ENCODE measurements at regions not wholly inside any gene's neighbourhood (a gene's known extent, or its start where the extent isn't known, plus 50 kb on each side); places are given as distances from the start of the nearest gene placed in this dataset.

DNA sequence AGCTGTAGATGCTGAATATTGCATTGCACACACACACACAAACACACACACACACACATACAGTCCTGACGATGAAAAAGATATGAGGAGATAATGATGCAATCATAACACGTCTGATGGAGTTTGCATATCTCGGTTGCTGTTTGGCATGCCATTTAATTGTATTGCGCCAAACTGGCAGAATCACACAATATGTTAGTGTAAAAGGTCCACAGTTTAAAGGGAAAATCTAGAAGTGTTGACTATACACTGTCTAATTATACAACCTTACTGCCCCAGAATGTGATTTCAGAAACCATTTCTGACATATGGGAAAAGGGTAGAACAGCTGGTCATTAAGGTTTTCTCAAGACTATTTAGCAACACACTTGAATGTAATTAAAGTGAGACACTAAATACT lies 123.7 kb upstream of the PROX1 start:
- in situ Hi-C loops (cut with HindIII; ENCODE audit: low pct_unique_long_range_greater_than_20kb, low sequenced_read_pairs) = no loop called here
- DNase-seq (ENCODE audit: low read depth, low spot score) = no peak

DNA sequence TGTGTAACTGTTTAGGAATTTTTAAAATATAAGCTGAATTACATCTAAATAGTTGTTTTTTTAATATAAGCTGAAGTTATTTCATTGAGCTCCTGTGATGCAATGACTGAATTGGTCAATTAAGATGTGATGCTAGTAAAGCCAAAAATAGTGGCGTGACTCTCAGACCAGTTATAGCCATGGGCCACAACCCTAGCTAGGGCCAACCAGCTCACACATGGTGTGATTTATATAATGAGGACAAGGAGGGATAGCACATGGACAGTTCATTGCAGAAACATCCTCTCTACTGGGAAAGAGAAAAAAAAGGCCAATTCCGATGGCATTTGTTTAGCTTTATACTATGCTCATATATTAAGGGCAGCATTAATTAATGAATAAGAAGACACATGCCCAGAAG lies 119.3 kb upstream of the PROX1 start:
- in situ Hi-C loops (cut with HindIII; ENCODE audit: low pct_unique_long_range_greater_than_20kb, low sequenced_read_pairs) = no loop called here

GRCh38 chr1:213871179-213871578 lies 116.6 kb upstream of the PROX1 start:
- DNase-seq (ENCODE audit: low read depth, low spot score) = no peak
- in situ Hi-C loops (cut with HindIII; ENCODE audit: low pct_unique_long_range_greater_than_20kb, low sequenced_read_pairs) = no loop called here

More for the DNA sequence above, 119.3 kb upstream of the PROX1 start:
- no peak for DNase-seq (ENCODE audit: low read depth, low spot score)

DNA sequence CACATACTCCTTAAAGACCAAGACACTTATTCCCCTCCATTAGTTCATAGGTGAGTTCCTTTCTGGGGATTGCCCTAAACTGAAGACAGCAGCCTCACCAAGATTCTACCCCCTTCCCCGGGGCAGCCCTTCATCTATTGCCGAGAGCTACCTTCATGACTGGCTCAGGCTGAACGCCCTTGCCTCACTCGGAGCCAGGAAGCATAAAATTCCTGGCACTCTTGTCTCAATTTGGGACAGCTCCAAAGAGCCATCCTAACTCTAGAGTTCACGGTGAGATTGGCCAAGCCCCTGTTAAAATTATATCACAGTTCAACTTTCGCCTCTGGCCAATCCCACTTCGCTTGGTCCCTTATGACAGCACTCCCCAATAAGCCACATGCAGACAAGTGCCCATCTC lies 113.0 kb upstream of the PROX1 start:
- in situ Hi-C loops (cut with HindIII; ENCODE audit: low pct_unique_long_range_greater_than_20kb, low sequenced_read_pairs) = no loop called here

GRCh38 chr1:213876531-213876930 lies 111.2 kb upstream of the PROX1 start:
- DNase-seq (ENCODE audit: low read depth, low spot score) = no peak
- in situ Hi-C loops (cut with HindIII; ENCODE audit: low pct_unique_long_range_greater_than_20kb, low sequenced_read_pairs) = no loop called here

More for the DNA sequence above, 113.0 kb upstream of the PROX1 start:
- no peak for DNase-seq (ENCODE audit: low read depth, low spot score)

DNA sequence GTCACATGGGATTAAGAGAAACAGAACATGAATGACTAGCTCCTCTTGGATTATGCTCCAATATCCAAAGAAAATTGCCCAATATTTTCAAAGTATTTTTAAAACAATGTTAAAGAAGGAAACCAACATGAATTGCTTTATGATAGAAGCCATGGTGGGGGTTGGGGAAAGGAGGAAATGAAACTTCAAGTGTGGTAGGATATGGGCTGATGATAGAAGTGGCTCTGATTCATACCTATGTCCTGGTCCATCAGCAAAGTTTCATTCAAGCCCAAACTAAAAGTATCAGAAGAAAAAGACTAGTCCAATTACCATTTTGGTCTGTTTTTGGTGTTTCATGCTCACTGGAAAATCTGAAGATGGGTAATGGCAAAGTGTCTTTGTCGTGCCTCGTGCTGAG lies 104.2 kb upstream of the PROX1 start:
- in situ Hi-C loops (cut with HindIII; ENCODE audit: low pct_unique_long_range_greater_than_20kb, low sequenced_read_pairs) = no loop called here
- DNase-seq (ENCODE audit: low read depth, low spot score) = no peak

GRCh38 chr1:213884402-213884801 lies 103.4 kb upstream of the PROX1 start:
- DNase-seq (ENCODE audit: low read depth, low spot score) = no peak
- in situ Hi-C loops (cut with HindIII; ENCODE audit: low pct_unique_long_range_greater_than_20kb, low sequenced_read_pairs) = no loop called here

- in situ Hi-C loops (cut with HindIII; ENCODE audit: low pct_unique_long_range_greater_than_20kb, low sequenced_read_pairs) = no loop called here
Observed at GRCh38 chr1:213884942-213885341, 102.8 kb upstream of the PROX1 start.

GRCh38 chr1:213887842-213888241 lies 99.9 kb upstream of the PROX1 start:
- in situ Hi-C loops (cut with HindIII; ENCODE audit: low pct_unique_long_range_greater_than_20kb, low sequenced_read_pairs) = no loop called here
- DNase-seq (ENCODE audit: low read depth, low spot score) = no peak

More at GRCh38 chr1:213884942-213885341, 102.8 kb upstream of the PROX1 start:
- no peak for DNase-seq (ENCODE audit: low read depth, low spot score)

GRCh38 chr1:213891989-213892902 lies 95.5 kb upstream of the PROX1 start:
- in situ Hi-C loops (cut with HindIII; ENCODE audit: low pct_unique_long_range_greater_than_20kb, low sequenced_read_pairs) = no loop called here
- no peak for DNase-seq (ENCODE audit: low read depth, low spot score)

DNA sequence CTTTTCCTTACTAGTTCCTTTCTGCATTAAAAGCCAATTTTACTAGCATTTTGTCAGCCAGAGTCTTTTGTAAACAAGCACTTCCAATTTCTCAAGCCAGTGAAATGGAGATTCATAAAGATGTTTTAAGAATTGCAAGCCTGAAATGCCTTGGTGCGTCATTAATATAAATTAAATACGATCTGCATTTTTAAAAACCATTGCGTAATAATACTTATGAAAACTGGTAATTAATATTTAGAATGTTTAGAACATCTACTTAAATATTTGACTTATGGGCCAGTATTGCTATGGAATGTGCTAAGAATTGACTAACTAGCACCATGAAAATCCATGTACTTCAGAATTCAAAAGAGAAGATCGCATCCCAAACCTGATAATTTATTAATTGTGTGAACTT lies 89.1 kb upstream of the PROX1 start:
- DNase-seq (ENCODE audit: low read depth, low spot score) = no peak
- in situ Hi-C loops (cut with HindIII; ENCODE audit: low pct_unique_long_range_greater_than_20kb, low sequenced_read_pairs) = no loop called here

GRCh38 chr1:213899413-213899812 lies 88.4 kb upstream of the PROX1 start:
- in situ Hi-C loops (cut with HindIII; ENCODE audit: low pct_unique_long_range_greater_than_20kb, low sequenced_read_pairs) = no loop called here
- no peak for DNase-seq (ENCODE audit: low read depth, low spot score)

DNA sequence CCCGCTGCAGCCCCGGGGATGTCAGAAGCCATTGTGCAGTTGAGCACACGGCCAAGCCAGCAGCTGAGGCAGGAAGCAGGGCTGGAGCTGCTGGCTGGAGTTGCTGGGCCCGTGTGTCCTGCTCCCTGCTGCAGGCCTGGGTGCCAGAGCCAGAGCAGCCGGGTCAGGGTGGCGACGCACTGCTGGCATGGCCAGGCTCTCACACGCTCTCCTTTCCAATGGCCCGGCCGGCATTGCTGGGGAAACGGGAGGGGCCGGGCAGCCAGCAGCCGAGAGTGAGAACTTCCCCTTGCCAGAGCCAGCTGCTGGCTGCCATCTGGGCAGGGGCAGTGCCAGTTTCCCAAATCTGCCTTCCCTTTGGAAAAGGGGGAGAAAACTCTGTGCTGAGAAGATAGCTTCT lies 82.4 kb upstream of the PROX1 start:
- in situ Hi-C loops (cut with HindIII; ENCODE audit: low pct_unique_long_range_greater_than_20kb, low sequenced_read_pairs) = no loop called here
- no peak for DNase-seq (ENCODE audit: low read depth, low spot score)

- in situ Hi-C loops (cut with HindIII; ENCODE audit: low pct_unique_long_range_greater_than_20kb, low sequenced_read_pairs) = no loop called here
- DNase-seq (ENCODE audit: low read depth, low spot score) = no peak
Observed at GRCh38 chr1:213908521-213908920, 79.3 kb upstream of the PROX1 start.

GRCh38 chr1:213914392-213914791 lies 73.4 kb upstream of the PROX1 start:
- no peak for DNase-seq (ENCODE audit: low read depth, low spot score)
- in situ Hi-C loops (cut with HindIII; ENCODE audit: low pct_unique_long_range_greater_than_20kb, low sequenced_read_pairs) = no loop called here

- in situ Hi-C loops (cut with HindIII; ENCODE audit: low pct_unique_long_range_greater_than_20kb, low sequenced_read_pairs) = no loop called here
- no peak for DNase-seq (ENCODE audit: low read depth, low spot score)
Observed at GRCh38 chr1:213921311-213921710, 66.5 kb upstream of the PROX1 start.

DNA sequence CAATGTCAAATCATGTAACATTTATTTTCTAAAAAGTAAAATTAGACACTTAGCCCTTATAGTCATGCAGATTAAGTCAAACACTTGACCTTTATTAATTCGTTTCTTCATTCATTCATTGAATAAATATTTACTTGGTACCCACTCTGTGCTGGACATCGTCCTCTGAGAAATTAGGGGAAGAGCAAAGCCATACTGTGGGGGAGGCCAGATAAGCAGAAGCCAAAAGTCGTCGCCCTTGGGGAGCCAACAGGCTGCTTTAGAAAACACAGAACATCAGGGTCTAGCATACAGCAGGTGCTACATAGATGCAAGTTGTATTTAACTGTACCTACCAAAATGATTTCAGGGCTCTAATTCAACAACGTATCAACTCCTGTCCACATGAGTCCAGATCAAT lies 66.1 kb upstream of the PROX1 start:
- no peak for DNase-seq (ENCODE audit: low read depth, low spot score)
- in situ Hi-C loops (cut with HindIII; ENCODE audit: low pct_unique_long_range_greater_than_20kb, low sequenced_read_pairs) = no loop called here

- in situ Hi-C loops (cut with HindIII; ENCODE audit: low pct_unique_long_range_greater_than_20kb, low sequenced_read_pairs) = no loop called here
- no peak for DNase-seq (ENCODE audit: low read depth, low spot score)
Observed at GRCh38 chr1:213925531-213926182, 62.1 kb upstream of the PROX1 start.

DNA sequence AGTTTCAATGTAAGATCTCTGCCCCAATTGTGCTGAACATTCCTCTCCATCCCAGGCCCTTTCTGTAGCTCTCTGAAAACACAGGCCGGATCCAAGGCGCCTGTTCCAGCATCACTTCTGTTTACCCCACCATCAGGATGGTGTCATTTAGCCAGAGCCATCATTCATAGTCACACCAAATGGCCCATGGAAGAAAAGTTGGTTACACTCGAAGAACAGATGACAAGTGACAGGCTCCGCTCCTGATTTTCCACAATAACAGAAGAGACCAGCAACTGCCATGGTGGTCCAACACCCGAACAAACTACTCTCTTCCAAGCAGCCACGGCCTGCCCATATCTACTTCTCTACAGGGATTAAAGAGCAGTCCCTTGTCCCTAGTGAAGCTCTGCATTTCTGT lies 59.9 kb upstream of the PROX1 start:
- in situ Hi-C loops (cut with HindIII; ENCODE audit: low pct_unique_long_range_greater_than_20kb, low sequenced_read_pairs) = no loop called here
- DNase-seq (ENCODE audit: low read depth, low spot score) = no peak
